Naive thymus-derived CD4-positive, alpha-beta T cell (primary cell): ENCODE measurements at regions not wholly inside any gene's neighbourhood (a gene's known extent, or its start where the extent isn't known, plus 50 kb on each side); places are given as distances from the start of the nearest gene placed in this dataset.

Experiments used
- ATAC-seq: fragments of 150-1000 bp; cut with Tn5 transposase; 2 replicates; pipeline ENCODE4 v1.10.0; 2021; ENCODE audit warnings: mild to moderate bottlenecking, moderate library complexity
- CTCF ChIA-PET: fragments of 350-600 bp; sonication (Branson Sonifier 250); formaldehyde crosslinking; loops from one replicate; lab custom pipeline; 2021; ENCODE audit warnings: antibody characterized with exemption; lab: Charles Lee
- POLR2A ChIA-PET: fragments of 350-600 bp; sonication (Branson Sonifier 250); formaldehyde crosslinking; loops from one replicate; lab custom pipeline; 2021; ENCODE audit warnings: antibody characterized with exemption, inconsistent platforms; lab: Charles Lee
- DNase-seq, 9 donors: peaks; one replicate each; pipeline versions ENCODE4 v3.0.0 to v3.0.0-alpha.2; 2020 to 2022; ENCODE audit warnings: mixed read lengths in 1 of 9
- H3K27ac ChIP-seq: one replicate; pipeline ENCODE4 v1.7.0; 2013; ENCODE audit warnings: mild to moderate bottlenecking, low read depth, low read length, moderate library complexity
- H3K27me3 ChIP-seq, 2 donors: one replicate each; pipeline ENCODE4 v1.7.0; 2013; ENCODE audit warnings: low read length in 2 of 2, mild to moderate bottlenecking in 2 of 2, moderate library complexity in 2 of 2; ENCODE audit not compliant: control insufficient read depth in 2 of 2, insufficient read depth in 2 of 2
- H3K36me3 ChIP-seq, 3 experiments: 1 replicate in 2 of 3; 2 replicates in 1 of 3; pipeline ENCODE4 v1.7.0; 2013; ENCODE audit warnings: low read length in 3 of 3, mild to moderate bottlenecking in 3 of 3, moderate library complexity in 1 of 3; ENCODE audit not compliant: insufficient read depth in 3 of 3, control insufficient read depth in 2 of 3
- H3K4me1 ChIP-seq, 2 donors: one replicate each; pipeline ENCODE4 v1.7.0; 2013; ENCODE audit warnings: low read length in 2 of 2, mild to moderate bottlenecking in 2 of 2, moderate library complexity in 1 of 2; ENCODE audit not compliant: control insufficient read depth in 2 of 2, insufficient read depth in 2 of 2
- H3K4me3 ChIP-seq: 2 replicates; pipeline ENCODE4 v1.7.0; 2013; ENCODE audit warnings: mild to moderate bottlenecking, low read length
- H3K9me3 ChIP-seq, 3 experiments: 1 replicate in 2 of 3; 2 replicates in 1 of 3; pipeline ENCODE4 v1.7.0; 2013; ENCODE audit warnings: low read length in 3 of 3; ENCODE audit not compliant: control insufficient read depth in 2 of 3
- H3K27ac Mint-ChIP-seq, 9 donors: one replicate each; pipeline ENCODE4 v1.8.0; 2020 to 2022; ENCODE audit warnings: mixed read lengths in 9 of 9, mild to moderate bottlenecking in 8 of 9, moderate library complexity in 5 of 9, inconsistent platforms in 2 of 9
- H3K27me3 Mint-ChIP-seq, 5 donors: one replicate each; pipeline ENCODE4 v1.8.0; 2021 to 2022; ENCODE audit warnings: mixed read lengths in 5 of 5, mild to moderate bottlenecking in 1 of 5
- H3K36me3 Mint-ChIP-seq, 5 donors: one replicate each; pipeline ENCODE4 v1.8.0; 2020 to 2022; ENCODE audit warnings: mixed read lengths in 5 of 5, mild to moderate bottlenecking in 3 of 5, inconsistent platforms in 1 of 5
- H3K4me1 Mint-ChIP-seq, 7 donors: one replicate each; pipeline ENCODE4 v1.8.0; 2020 to 2022; ENCODE audit warnings: mixed read lengths in 7 of 7, mild to moderate bottlenecking in 3 of 7, inconsistent platforms in 1 of 7
- H3K4me3 Mint-ChIP-seq, 10 donors: one replicate each; pipeline ENCODE4 v1.8.0; 2020 to 2022; ENCODE audit warnings: mild to moderate bottlenecking in 10 of 10, mixed read lengths in 10 of 10, moderate library complexity in 6 of 10, inconsistent platforms in 2 of 10
- H3K9me3 Mint-ChIP-seq, 11 donors: one replicate each; pipeline ENCODE4 v1.8.0; 2020 to 2022; ENCODE audit warnings: mixed read lengths in 11 of 11, mild to moderate bottlenecking in 4 of 11, inconsistent platforms in 1 of 11, moderate library complexity in 1 of 11
- intact Hi-C, 2 donors: fragments of 100-400 bp; cut with micrococcal nuclease; formaldehyde crosslinking; loops; one replicate each; pipeline ENCODE4 v1.15.1; 2023

- Histone ChIP-seq H3K27ac (no peak overlapping the region), H3K36me3 (no peaks in the 10 kb centered on the region), H3K27me3 (no peaks in the 10 kb centered on the region), H3K9me3 (no peaks in the 10 kb centered on the region), H3K4me1 (peaks cover 10 to 14% of the 10 kb centered on the region in 2 donors), H3K4me3 (no peak overlapping the region)
- Mint-ChIP-seq H3K36me3 (peaks cover 0 to 5% (median 0%) of the 10 kb centered on the region in 5 donors), H3K4me3 (peak overlapping the region in 4 of 10 donors; percentile 33 to 64 (median 41)), H3K4me1 (peaks cover 23 to 48% (median 35%) of the 10 kb centered on the region in 7 donors), H3K27ac (peak overlapping the region in 2 of 9 donors; percentile 8 to 82), H3K9me3 (peaks cover 0 to 8% (median 0%) of the 10 kb centered on the region in 11 donors), H3K27me3 (no peaks in the 10 kb centered on the region)
- DNase-seq: no peak
- ChIA-PET CTCF (no interaction called here), POLR2A (no interaction called here)
- intact Hi-C loops: loop anchor here in 1 of 2 donors (10.0 kb wide), 1 partner anchor 328 kb away; no protein-coding TSS in a partner anchor
- no peak for ATAC-seq
Measured at GRCh38 chr6:11386323-11386722, 151.2 kb upstream of the TMEM170B start.

- no peaks in the 10 kb centered on the region for H3K27me3 ChIP-seq
- H3K4me1 ChIP-seq: peaks cover 23 to 24% of the 10 kb centered on the region in 2 donors
- no peak for DNase-seq
- Mint-ChIP-seq H3K9me3 (peaks cover 0 to 2% (median 0%) of the 10 kb centered on the region in 11 donors), H3K36me3 (peaks cover 0 to 12% (median 9%) of the 10 kb centered on the region in 5 donors), H3K27ac (peak overlapping the region in 3 of 9 donors; percentile 9 to 67 (median 28)), H3K4me3 (no peak overlapping the region), H3K4me1 (peaks cover 34 to 64% (median 51%) of the 10 kb centered on the region in 7 donors), H3K27me3 (no peaks in the 10 kb centered on the region)
- no peak for ATAC-seq
- H3K4me3 ChIP-seq: no peak overlapping the region
- no peak overlapping the region for H3K27ac ChIP-seq
- intact Hi-C loops: loop anchor here (5.0 to 10.0 kb wide), 5 partner anchors 52 to 1943 kb away; partner anchors contain the start of genes SMIM13 (in 1 of the 2) and TBC1D7 (in 1 of the 2)
- ChIA-PET CTCF (no interaction called here), POLR2A (interaction anchor here (0.7 kb wide), 1 partner anchor 11 kb away, joined by 3 read pairs; no protein-coding TSS in a partner anchor)
- H3K36me3 ChIP-seq: peaks cover 0 to 5% (median 0%) of the 10 kb centered on the region in 3 experiments
- no peaks in the 10 kb centered on the region for H3K9me3 ChIP-seq
Measured at GRCh38 chr6:11384531-11385309, 152.3 kb upstream of the NEDD9 start.

- intact Hi-C loops: loop anchor here (1.0 to 10.0 kb wide), 20 partner anchors 16 to 1945 kb away; partner anchors contain the start of genes NEDD9 (in 2 of the 2), SMIM13 (in 2 of the 2), TBC1D7 (in 1 of the 2) and TMEM170B (in 1 of the 2)
- Histone ChIP-seq H3K27me3 (no peaks in the 10 kb centered on the region), H3K27ac (peak overlapping the region; percentile 79), H3K4me1 (peaks cover 23 to 28% of the 10 kb centered on the region in 2 donors), H3K9me3 (no peaks in the 10 kb centered on the region), H3K36me3 (peaks cover 0 to 5% (median 0%) of the 10 kb centered on the region in 3 experiments), H3K4me3 (peak overlapping the region; percentile 70)
- CTCF ChIA-PET: interaction anchor here (1.1 to 2.4 kb wide), 4 partner anchors 31 to 289 kb away, joined by 3 to 9 read pairs (median 6); partner anchors contain the start of gene SMIM13
- Mint-ChIP-seq H3K36me3 (peaks cover 9 to 30% (median 24%) of the 10 kb centered on the region in 5 donors), H3K4me3 (peak overlapping the region; percentile 76 to 96 (median 91)), H3K9me3 (peaks cover 0 to 9% (median 0%) of the 10 kb centered on the region in 11 donors), H3K4me1 (peaks cover 42 to 85% (median 66%) of the 10 kb centered on the region in 7 donors), H3K27me3 (no peaks in the 10 kb centered on the region), H3K27ac (peak overlapping the region; percentile 79 to 94 (median 91))
- peak; percentile 95 for ATAC-seq
- peak; percentile 43 to 88 (median 82) for DNase-seq
- POLR2A ChIA-PET: interaction anchor here (0.5 to 2.0 kb wide), 4 partner anchors 12 to 140 kb away, joined by 3 to 8 read pairs (median 6); no protein-coding TSS in a partner anchor
Measured at GRCh38 chr6:11381801-11382513, 149.5 kb upstream of the NEDD9 start.

- Histone ChIP-seq H3K36me3 (peaks cover 0 to 5% (median 0%) of the 10 kb centered on the region in 3 experiments), H3K4me3 (peak overlapping the region; percentile 70), H3K27ac (peak overlapping the region; percentile 79), H3K4me1 (peaks cover 23 to 31% of the 10 kb centered on the region in 2 donors), H3K9me3 (no peaks in the 10 kb centered on the region), H3K27me3 (no peaks in the 10 kb centered on the region)
- H3K4me3 Mint-ChIP-seq: peak overlapping the region; percentile 76 to 96 (median 91)
- peaks cover 40 to 82% (median 64%) of the 10 kb centered on the region in 7 donors for H3K4me1 Mint-ChIP-seq
- H3K36me3 Mint-ChIP-seq: peaks cover 9 to 33% (median 28%) of the 10 kb centered on the region in 5 donors
- intact Hi-C loops: loop anchor here (5.0 to 10.0 kb wide), 5 partner anchors 49 to 1946 kb away; partner anchors contain the start of genes SMIM13 (in 1 of the 2) and TBC1D7 (in 1 of the 2)
- ATAC-seq: no peak
- peak overlapping the region; percentile 79 to 94 (median 91) for H3K27ac Mint-ChIP-seq
- ChIA-PET POLR2A (interaction anchor here (0.5 to 2.0 kb wide), 3 partner anchors 11 to 139 kb away, joined by 3 to 8 read pairs (median 7); no protein-coding TSS in a partner anchor), CTCF (interaction anchor here (1.1 to 2.4 kb wide), 4 partner anchors 32 to 288 kb away, joined by 3 to 9 read pairs (median 6); partner anchors contain the start of gene SMIM13)
- DNase-seq: no peak
- H3K27me3 Mint-ChIP-seq: no peaks in the 10 kb centered on the region
- peaks cover 0 to 9% (median 0%) of the 10 kb centered on the region in 11 donors for H3K9me3 Mint-ChIP-seq
Measured at GRCh38 chr6:11380969-11381744, 148.7 kb upstream of the NEDD9 start.

GRCh38 chr6:11380549-11380948 is 148.1 kb upstream of the NEDD9 start:
- Histone ChIP-seq H3K27me3 (no peaks in the 10 kb centered on the region), H3K4me1 (peaks cover 23 to 32% of the 10 kb centered on the region in 2 donors), H3K36me3 (peaks cover 0 to 6% (median 0%) of the 10 kb centered on the region in 3 experiments), H3K4me3 (peak overlapping the region; percentile 70), H3K9me3 (no peaks in the 10 kb centered on the region), H3K27ac (no peak overlapping the region)
- H3K27ac Mint-ChIP-seq: peak overlapping the region in 8 of 9 donors; percentile 7 to 94 (median 86)
- peaks cover 9 to 37% (median 32%) of the 10 kb centered on the region in 5 donors for H3K36me3 Mint-ChIP-seq
- peaks cover 42 to 82% (median 65%) of the 10 kb centered on the region in 7 donors for H3K4me1 Mint-ChIP-seq
- ChIA-PET CTCF (interaction anchor here (1.2 to 2.4 kb wide), 3 partner anchors 150 to 287 kb away, joined by 3 to 9 read pairs (median 7); partner anchors contain the start of gene SMIM13), POLR2A (interaction anchor here (1.0 kb wide), 1 partner anchor 9 kb away, joined by 5 read pairs; no protein-coding TSS in a partner anchor)
- intact Hi-C loops: loop anchor here (5.0 to 10.0 kb wide), 5 partner anchors 48 to 1947 kb away; partner anchors contain the start of genes SMIM13 (in 1 of the 2) and TBC1D7 (in 1 of the 2)
- ATAC-seq: no peak
- no peak for DNase-seq
- H3K4me3 Mint-ChIP-seq: peak overlapping the region; percentile 76 to 96 (median 91)
- H3K9me3 Mint-ChIP-seq: peaks cover 0 to 9% (median 0%) of the 10 kb centered on the region in 11 donors
- no peaks in the 10 kb centered on the region for H3K27me3 Mint-ChIP-seq
